Vagina (tissue), 2 donors: ENCODE measurements at regions not wholly inside any gene's neighbourhood (a gene's known extent, or its start where the extent isn't known, plus 50 kb on each side); places are given as distances from the start of the nearest gene placed in this dataset.
A peak's percentile ranks its signal among the peaks of the same experiment; 100 is the strongest.

Source experiments
- DNase-seq, 2 donors: peaks; one replicate each; pipeline ENCODE4 v3.0.0-alpha.2; 2017; ENCODE audit errors: extremely low spot score in 2 of 2
- H3K27ac ChIP-seq: fragments of 200-600 bp; sonication (generic); one replicate; pipeline ENCODE4 v1.5.1; 2019
- H3K27me3 ChIP-seq: fragments of 200-600 bp; sonication (generic); one replicate; pipeline ENCODE4 v1.5.1; 2019
- H3K36me3 ChIP-seq, 2 donors: fragments of 200-600 bp; sonication (generic); one replicate each; pipeline ENCODE4 v1.5.1; 2017 to 2019
- H3K4me1 ChIP-seq: fragments of 200-600 bp; sonication (generic); one replicate; pipeline ENCODE4 v1.5.1; 2019
- H3K4me3 ChIP-seq, 2 donors: fragments of 200-600 bp; sonication (generic); 1 replicate in 1 of 2; 2 replicates in 1 of 2; pipeline ENCODE4 v1.5.1; 2016 to 2019
- H3K9me3 ChIP-seq: fragments of 200-600 bp; sonication (generic); one replicate; pipeline ENCODE4 v1.5.1; 2019
- CTCF ChIP-seq, 3 experiments: fragments of 450-650 bp in 2 of 3; fragments of 200-600 bp in 1 of 3; sonication (generic) in 1 of 3; IDR thresholded peaks; one replicate each; pipeline ENCODE4 v1.5.1; 2017 to 2019; ENCODE audit warnings: antibody characterized with exemption in 3 of 3, mild to moderate bottlenecking in 2 of 3, moderate library complexity in 2 of 3
- POLR2A ChIP-seq, 2 donors: fragments of 450-650 bp; IDR thresholded peaks; one replicate each; pipeline ENCODE4 v1.6.1; 2017; ENCODE audit warnings: antibody characterized with exemption in 2 of 2, mild to moderate bottlenecking in 2 of 2, moderate library complexity in 2 of 2
- POLR2AphosphoS5 ChIP-seq, 2 donors: sonication (generic); formaldehyde crosslinking; IDR thresholded peaks; one replicate each; pipeline ENCODE4 v1.9.0; 2017; ENCODE audit warnings: antibody characterized with exemption in 2 of 2, mild to moderate bottlenecking in 2 of 2, low read depth in 1 of 2; ENCODE audit not compliant: insufficient read depth in 1 of 2
- intact Hi-C: fragments of 100-400 bp; cut with DNase I; formaldehyde crosslinking; loops from one replicate; pipeline ENCODE4 v1.15.1; 2023

- no peak overlapping the region for H3K27ac ChIP-seq
- peaks cover 5% of the 10 kb centered on the region for H3K4me1 ChIP-seq
- H3K36me3 ChIP-seq, result no peaks in the 10 kb centered on the region
- H3K27me3 ChIP-seq, result no peaks in the 10 kb centered on the region
- H3K9me3 ChIP-seq, result no peaks in the 10 kb centered on the region
- TF ChIP-seq CTCF (IDR thresholded peaks at IDR 0.05) (no peak), POLR2A (IDR thresholded peaks at IDR 0.05) (no peak), POLR2AphosphoS5 (IDR thresholded peaks at IDR 0.05; ENCODE audit: insufficient read depth in 1 of 2, low read depth in 1 of 2) (no peak)
- intact Hi-C loops, result no loop called here
- DNase-seq, result peak in 1 of 2 donors; percentile 83
- H3K4me3 ChIP-seq, result no peak overlapping the region
Measured at GRCh38 chr5:6090079-6090654, 288.2 kb downstream of the MED10 start.

- intact Hi-C loops, result no loop called here
- no peak for TF ChIP-seq POLR2AphosphoS5 (IDR thresholded peaks at IDR 0.05; ENCODE audit: insufficient read depth in 1 of 2, low read depth in 1 of 2)
- Histone ChIP-seq H3K4me1 (peaks cover 8% of the 10 kb centered on the region), H3K27ac (no peak overlapping the region), H3K27me3 (no peaks in the 10 kb centered on the region), H3K9me3 (no peaks in the 10 kb centered on the region), H3K36me3 (no peaks in the 10 kb centered on the region), H3K4me3 (no peak overlapping the region)
- peak in 1 of 2 donors; percentile 11 for DNase-seq
Measured at GRCh38 chr5:6088706-6089105, 289.6 kb downstream of the MED10 start.

GRCh38 chr5:6087576-6087975, 290.8 kb downstream of the MED10 start:
- Histone ChIP-seq H3K27ac (no peak overlapping the region), H3K9me3 (no peaks in the 10 kb centered on the region), H3K36me3 (no peaks in the 10 kb centered on the region), H3K4me3 (no peak overlapping the region), H3K4me1 (peaks cover 8% of the 10 kb centered on the region), H3K27me3 (no peaks in the 10 kb centered on the region)
- peak in 1 of 2 donors; percentile 54 for DNase-seq
- TF ChIP-seq POLR2A (IDR thresholded peaks at IDR 0.05) (no peak), POLR2AphosphoS5 (IDR thresholded peaks at IDR 0.05; ENCODE audit: insufficient read depth in 1 of 2, low read depth in 1 of 2) (no peak), CTCF (IDR thresholded peaks at IDR 0.05) (no peak)
- intact Hi-C loops, result no loop called here

- peak in 1 of 2 donors; percentile 32 for DNase-seq
- Histone ChIP-seq H3K4me1 (peaks cover 8% of the 10 kb centered on the region), H3K27ac (no peak overlapping the region), H3K9me3 (no peaks in the 10 kb centered on the region), H3K4me3 (no peak overlapping the region), H3K27me3 (no peaks in the 10 kb centered on the region), H3K36me3 (no peaks in the 10 kb centered on the region)
- TF ChIP-seq CTCF (IDR thresholded peaks at IDR 0.05), result no peak
- intact Hi-C loops, result no loop called here
Measured at GRCh38 chr5:6086871-6087270, 291.5 kb downstream of the MED10 start.

- H3K4me1 ChIP-seq, result peaks cover 8% of the 10 kb centered on the region
- H3K9me3 ChIP-seq, result no peaks in the 10 kb centered on the region
- no peaks in the 10 kb centered on the region for H3K36me3 ChIP-seq
- no peaks in the 10 kb centered on the region for H3K27me3 ChIP-seq
- intact Hi-C loops, result no loop called here
- DNase-seq, result peak in 1 of 2 donors; percentile 37
- H3K27ac ChIP-seq, result no peak overlapping the region
- TF ChIP-seq POLR2AphosphoS5 (IDR thresholded peaks at IDR 0.05; ENCODE audit: insufficient read depth in 1 of 2, low read depth in 1 of 2), result no peak
- TF ChIP-seq CTCF (IDR thresholded peaks at IDR 0.05), result no peak
- no peak for TF ChIP-seq POLR2A (IDR thresholded peaks at IDR 0.05)
- no peak overlapping the region for H3K4me3 ChIP-seq
Measured at GRCh38 chr5:6085341-6085860, 292.9 kb downstream of the MED10 start.
